SK-N-DZ (cell line): ENCODE measurements at regions not wholly inside any gene's neighbourhood (a gene's known extent, or its start where the extent isn't known, plus 50 kb on each side); places are given as distances from the start of the nearest gene placed in this dataset.
"Not testable (repeated sequence)": the region's sequence is repeated elsewhere in the genome, so short reads cannot be mapped to it uniquely, and the experiment has no call there.

Experiments
- DNase-seq: peaks from one replicate; pipeline ENCODE4 v3.0.0-alpha.2; 2015; ENCODE audit warnings: low spot score

- DNase-seq: no peak
Observed at GRCh38 chr1:55468142-55468795, 253.1 kb upstream of the USP24 start.

- no peak for DNase-seq
Observed at GRCh38 chr1:55466921-55467320, 251.8 kb upstream of the USP24 start.

GRCh38 chr1:55466373-55466772 is 251.2 kb upstream of the USP24 start:
- DNase-seq: no peak

- DNase-seq: no peak
Observed at GRCh38 chr1:55464550-55464949, 249.4 kb upstream of the USP24 start.

GRCh38 chr1:55463814-55464475 is 248.8 kb upstream of the USP24 start:
- no peak for DNase-seq

GRCh38 chr1:55457874-55458273 is 242.7 kb upstream of the USP24 start:
- DNase-seq: no peak

GRCh38 chr1:55456971-55457370 is 241.8 kb upstream of the USP24 start:
- no peak for DNase-seq

- DNase-seq: no peak
Observed at GRCh38 chr1:55448261-55448660, 233.1 kb upstream of the USP24 start.

GRCh38 chr1:55447488-55447887 is 232.3 kb upstream of the USP24 start:
- no peak for DNase-seq

GRCh38 chr1:55446351-55446750 is 231.2 kb upstream of the USP24 start:
- DNase-seq: no peak

- DNase-seq: no peak
Observed at GRCh38 chr1:55445416-55445815, 230.3 kb upstream of the USP24 start.

- DNase-seq: no peak
Observed at GRCh38 chr1:55444667-55445066, 229.5 kb upstream of the USP24 start.

GRCh38 chr1:55443175-55443915 is 228.2 kb upstream of the USP24 start:
- DNase-seq: no peak

- DNase-seq: no peak
Observed at GRCh38 chr1:55441489-55441888, 226.3 kb upstream of the USP24 start.

- DNase-seq: no peak
Observed at GRCh38 chr1:55437692-55438091, 222.5 kb upstream of the USP24 start.

- DNase-seq: not testable (repeated sequence)
Observed at GRCh38 chr1:55430720-55431119, 215.6 kb upstream of the USP24 start.

GRCh38 chr1:55430206-55430605 is 215.0 kb upstream of the USP24 start:
- DNase-seq: not testable (repeated sequence)

GRCh38 chr1:55428944-55429931 is 214.1 kb upstream of the USP24 start:
- DNase-seq: no peak

GRCh38 chr1:55428231-55428630 is 213.1 kb upstream of the USP24 start:
- DNase-seq: no peak

- no peak for DNase-seq
Observed at GRCh38 chr1:55427606-55428005, 212.4 kb upstream of the USP24 start.

- no peak for DNase-seq
Observed at GRCh38 chr1:55426619-55427018, 211.5 kb upstream of the USP24 start.

- no peak for DNase-seq
Observed at GRCh38 chr1:55426156-55426555, 211.0 kb upstream of the USP24 start.
